Upper lobe of right lung (tissue), 1 donor: ENCODE measurements at regions not wholly inside any gene's neighbourhood (a gene's known extent, or its start where the extent isn't known, plus 50 kb on each side); places are given as distances from the start of the nearest gene placed in this dataset.

Experiments used
- ATAC-seq: fragments of 200-7000 bp; cut with Tn5 transposase; one replicate; pipeline ENCODE4 v1.9.1; 2020; ENCODE audit warnings: mild to moderate bottlenecking, moderate library complexity
- DNase-seq: peaks from one replicate; pipeline ENCODE4 v3.0.0-alpha.2; 2020
- H3K27ac ChIP-seq: fragments of 200-600 bp; one replicate; pipeline ENCODE4 v1.8.0; 2022
- H3K27me3 ChIP-seq: fragments of 200-600 bp; one replicate; pipeline ENCODE4 v1.8.0; 2022; ENCODE audit warnings: mild to moderate bottlenecking
- H3K36me3 ChIP-seq: fragments of 200-600 bp; one replicate; pipeline ENCODE4 v1.8.0; 2022
- H3K4me1 ChIP-seq: fragments of 200-600 bp; one replicate; pipeline ENCODE4 v1.8.0; 2022
- H3K4me3 ChIP-seq: fragments of 200-600 bp; one replicate; pipeline ENCODE4 v1.8.0; 2022; ENCODE audit warnings: mild to moderate bottlenecking
- H3K9me3 ChIP-seq: fragments of 200-600 bp; one replicate; pipeline ENCODE4 v1.8.0; 2022
- CTCF ChIP-seq: fragments of 200-600 bp; IDR thresholded peaks from one replicate; pipeline ENCODE4 v1.8.0; 2022; ENCODE audit warnings: antibody characterized with exemption
- intact Hi-C: fragments of 100-400 bp; cut with DNase I; formaldehyde crosslinking; loops from one replicate; pipeline ENCODE4 v1.11.0; 2022
- donor health status: DM: no; HTN: yes; CAD: no; lungs with severe emphysema.

- H3K27me3 ChIP-seq = no peaks in the 10 kb centered on the region
- H3K36me3 ChIP-seq = no peaks in the 10 kb centered on the region
- DNase-seq = no peak
- H3K9me3 ChIP-seq = no peaks in the 10 kb centered on the region
- H3K4me1 ChIP-seq = no peaks in the 10 kb centered on the region
- TF ChIP-seq CTCF = no peak
- no peak overlapping the region for H3K4me3 ChIP-seq
- H3K27ac ChIP-seq = no peak overlapping the region
- ATAC-seq = no peak
- intact Hi-C loops = no loop called here
Observed at GRCh38 chr3:19808834-19809233, 125.2 kb downstream of the EFHB start.

- DNase-seq = no peak
- peaks cover 13% of the 10 kb centered on the region for H3K9me3 ChIP-seq
- H3K36me3 ChIP-seq = no peaks in the 10 kb centered on the region
- H3K4me1 ChIP-seq = no peaks in the 10 kb centered on the region
- H3K27ac ChIP-seq = no peak overlapping the region
- no peak for TF ChIP-seq CTCF
- H3K4me3 ChIP-seq = no peak overlapping the region
- intact Hi-C loops = no loop called here
- no peak for ATAC-seq
- H3K27me3 ChIP-seq = no peaks in the 10 kb centered on the region
Observed at GRCh38 chr3:19799887-19800286, 134.1 kb downstream of the EFHB start.

- DNase-seq = no peak
- no peaks in the 10 kb centered on the region for H3K27me3 ChIP-seq
- peaks cover 13% of the 10 kb centered on the region for H3K9me3 ChIP-seq
- H3K4me3 ChIP-seq = no peak overlapping the region
- intact Hi-C loops = no loop called here
- no peaks in the 10 kb centered on the region for H3K4me1 ChIP-seq
- no peak for ATAC-seq
- H3K27ac ChIP-seq = no peak overlapping the region
- TF ChIP-seq CTCF = no peak
- H3K36me3 ChIP-seq = no peaks in the 10 kb centered on the region
Observed at GRCh38 chr3:19799115-19799514, 134.9 kb downstream of the EFHB start.

GRCh38 chr3:19798324-19798723, 135.7 kb downstream of the EFHB start:
- H3K36me3 ChIP-seq = no peaks in the 10 kb centered on the region
- no peak overlapping the region for H3K4me3 ChIP-seq
- H3K9me3 ChIP-seq = peaks cover 13% of the 10 kb centered on the region
- intact Hi-C loops = no loop called here
- ATAC-seq (no peak), DNase-seq (no peak)
- no peak for TF ChIP-seq CTCF
- no peak overlapping the region for H3K27ac ChIP-seq
- H3K4me1 ChIP-seq = no peaks in the 10 kb centered on the region
- no peaks in the 10 kb centered on the region for H3K27me3 ChIP-seq

GRCh38 chr3:19792388-19792787, 141.6 kb downstream of the EFHB start:
- H3K4me3 ChIP-seq = no peak overlapping the region
- ATAC-seq = no peak

More at GRCh38 chr3:19792388-19792787, 141.6 kb downstream of the EFHB start:
- intact Hi-C loops = no loop called here
- H3K27ac ChIP-seq = no peak overlapping the region
- H3K27me3 ChIP-seq = no peaks in the 10 kb centered on the region
- TF ChIP-seq CTCF = no peak
- DNase-seq = no peak
- H3K4me1 ChIP-seq = no peaks in the 10 kb centered on the region
- no peaks in the 10 kb centered on the region for H3K9me3 ChIP-seq
- no peaks in the 10 kb centered on the region for H3K36me3 ChIP-seq
